GM12891 (cell line): ENCODE measurements at regions not wholly inside any gene's neighbourhood (a gene's known extent, or its start where the extent isn't known, plus 50 kb on each side); places are given as distances from the start of the nearest gene placed in this dataset.

Experiments
- POLR2A ChIP-seq: IDR thresholded peaks from 2 replicates; pipeline ENCODE4 v1.6.1; 2011; ENCODE audit warnings: low read depth, low read length, control low read depth
- SPI1 ChIP-seq: IDR thresholded peaks from 2 replicates; pipeline ENCODE4 v1.6.1; 2011; ENCODE audit warnings: low read depth, low read length, control low read depth
- TAF1 ChIP-seq: IDR thresholded peaks from 2 replicates; pipeline ENCODE4 v1.6.1; 2011; ENCODE audit warnings: low read depth, low read length, control low read depth

- no peak for TF ChIP-seq SPI1
- TF ChIP-seq POLR2A: no peak
- TF ChIP-seq TAF1: no peak
These were observed 288.2 kb upstream of the MAGI2 start for GRCh38 chr7:79741684-79742083.
